GM12878 (cell line): ENCODE measurements at regions not wholly inside any gene's neighbourhood (a gene's known extent, or its start where the extent isn't known, plus 50 kb on each side); places are given as distances from the start of the nearest gene placed in this dataset.

Experiments
- BACH1 ChIP-seq: fragments of 450-650 bp; IDR thresholded peaks from 2 replicates; pipeline ENCODE4 v1.6.1; 2017; ENCODE audit warnings: mild to moderate bottlenecking, borderline replicate concordance
- CBX5 ChIP-seq: sonication (generic); IDR thresholded peaks from 2 replicates; pipeline ENCODE4 v1.6.1; 2016; ENCODE audit warnings: low read depth, moderate library complexity, mild to moderate bottlenecking, inconsistent platforms
- RCOR1 ChIP-seq: conservative IDR thresholded peaks from 2 replicates; pipeline ENCODE4 v1.6.1; 2012; ENCODE audit warnings: low read depth, low read length, improper control_type of control experiment
- SIN3A ChIP-seq: IDR thresholded peaks from 2 replicates; pipeline ENCODE4 v1.6.1; 2012; ENCODE audit warnings: low read depth, low read length, improper control_type of control experiment
- STAT1 ChIP-seq: fragments of 450-650 bp; conservative IDR thresholded peaks from 2 replicates; pipeline ENCODE4 v1.6.1; 2014; ENCODE audit warnings: antibody characterized with exemption, mild to moderate bottlenecking
- TF ChIP-seq, protein P1 (sequence below): fragments of 450-650 bp; IDR thresholded peaks from 2 replicates; pipeline ENCODE4 v1.6.1; 2016; ENCODE audit warnings: mild to moderate bottlenecking, moderate library complexity, borderline replicate concordance
- TF ChIP-seq, protein P2 (sequence below): IDR thresholded peaks from 2 replicates; pipeline ENCODE4 v1.6.1; 2012; ENCODE audit warnings: improper control_type of control experiment, low read depth, low read length; ENCODE audit not compliant: insufficient replicate concordance
- TF ChIP-seq, protein P3 (sequence below): IDR thresholded peaks from 2 replicates; pipeline ENCODE4 v1.6.1; 2012; ENCODE audit warnings: low read depth, low read length, improper control_type of control experiment
- TF ChIP-seq, protein P4 (sequence below): IDR thresholded peaks from 2 replicates; pipeline ENCODE4 v1.6.1; 2011; ENCODE audit warnings: borderline replicate concordance, low read depth, mild to moderate bottlenecking, moderate library complexity, mixed read lengths, low read length; ENCODE audit not compliant: insufficient read depth; ENCODE audit errors: extremely low read length
- TF ChIP-seq, protein P5 (sequence below): fragments of 450-650 bp; IDR thresholded peaks from 2 replicates; pipeline ENCODE4 v1.6.1; 2016; ENCODE audit warnings: mild to moderate bottlenecking

DNA sequence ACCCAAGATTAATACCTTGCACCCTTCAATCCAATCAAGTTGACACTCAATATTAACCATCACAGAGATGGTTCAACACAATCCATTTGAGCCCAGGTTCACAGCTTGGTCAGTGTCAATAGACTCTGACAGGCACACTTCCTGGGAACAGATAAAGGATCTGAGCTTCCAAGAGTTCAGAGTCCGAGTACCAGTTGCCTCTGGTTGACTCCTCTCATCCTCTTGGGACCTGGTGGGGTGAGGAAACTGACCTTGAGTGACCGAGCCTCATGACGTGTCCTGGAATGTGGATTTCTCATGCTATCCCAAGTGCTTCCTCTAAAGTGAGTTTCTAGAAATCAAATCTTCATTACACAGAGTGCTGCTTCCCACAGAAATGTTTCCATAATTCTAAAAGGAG lies 162.0 kb downstream of the CYP26A1 start (continued):
- TF ChIP-seq, protein P1, sequence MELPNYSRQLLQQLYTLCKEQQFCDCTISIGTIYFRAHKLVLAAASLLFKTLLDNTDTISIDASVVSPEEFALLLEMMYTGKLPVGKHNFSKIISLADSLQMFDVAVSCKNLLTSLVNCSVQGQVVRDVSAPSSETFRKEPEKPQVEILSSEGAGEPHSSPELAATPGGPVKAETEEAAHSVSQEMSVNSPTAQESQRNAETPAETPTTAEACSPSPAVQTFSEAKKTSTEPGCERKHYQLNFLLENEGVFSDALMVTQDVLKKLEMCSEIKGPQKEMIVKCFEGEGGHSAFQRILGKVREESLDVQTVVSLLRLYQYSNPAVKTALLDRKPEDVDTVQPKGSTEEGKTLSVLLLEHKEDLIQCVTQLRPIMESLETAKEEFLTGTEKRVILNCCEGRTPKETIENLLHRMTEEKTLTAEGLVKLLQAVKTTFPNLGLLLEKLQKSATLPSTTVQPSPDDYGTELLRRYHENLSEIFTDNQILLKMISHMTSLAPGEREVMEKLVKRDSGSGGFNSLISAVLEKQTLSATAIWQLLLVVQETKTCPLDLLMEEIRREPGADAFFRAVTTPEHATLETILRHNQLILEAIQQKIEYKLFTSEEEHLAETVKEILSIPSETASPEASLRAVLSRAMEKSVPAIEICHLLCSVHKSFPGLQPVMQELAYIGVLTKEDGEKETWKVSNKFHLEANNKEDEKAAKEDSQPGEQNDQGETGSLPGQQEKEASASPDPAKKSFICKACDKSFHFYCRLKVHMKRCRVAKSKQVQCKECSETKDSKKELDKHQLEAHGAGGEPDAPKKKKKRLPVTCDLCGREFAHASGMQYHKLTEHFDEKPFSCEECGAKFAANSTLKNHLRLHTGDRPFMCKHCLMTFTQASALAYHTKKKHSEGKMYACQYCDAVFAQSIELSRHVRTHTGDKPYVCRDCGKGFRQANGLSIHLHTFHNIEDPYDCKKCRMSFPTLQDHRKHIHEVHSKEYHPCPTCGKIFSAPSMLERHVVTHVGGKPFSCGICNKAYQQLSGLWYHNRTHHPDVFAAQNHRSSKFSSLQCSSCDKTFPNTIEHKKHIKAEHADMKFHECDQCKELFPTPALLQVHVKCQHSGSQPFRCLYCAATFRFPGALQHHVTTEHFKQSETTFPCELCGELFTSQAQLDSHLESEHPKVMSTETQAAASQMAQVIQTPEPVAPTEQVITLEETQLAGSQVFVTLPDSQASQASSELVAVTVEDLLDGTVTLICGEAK = no peak
- TF ChIP-seq, protein P2, sequence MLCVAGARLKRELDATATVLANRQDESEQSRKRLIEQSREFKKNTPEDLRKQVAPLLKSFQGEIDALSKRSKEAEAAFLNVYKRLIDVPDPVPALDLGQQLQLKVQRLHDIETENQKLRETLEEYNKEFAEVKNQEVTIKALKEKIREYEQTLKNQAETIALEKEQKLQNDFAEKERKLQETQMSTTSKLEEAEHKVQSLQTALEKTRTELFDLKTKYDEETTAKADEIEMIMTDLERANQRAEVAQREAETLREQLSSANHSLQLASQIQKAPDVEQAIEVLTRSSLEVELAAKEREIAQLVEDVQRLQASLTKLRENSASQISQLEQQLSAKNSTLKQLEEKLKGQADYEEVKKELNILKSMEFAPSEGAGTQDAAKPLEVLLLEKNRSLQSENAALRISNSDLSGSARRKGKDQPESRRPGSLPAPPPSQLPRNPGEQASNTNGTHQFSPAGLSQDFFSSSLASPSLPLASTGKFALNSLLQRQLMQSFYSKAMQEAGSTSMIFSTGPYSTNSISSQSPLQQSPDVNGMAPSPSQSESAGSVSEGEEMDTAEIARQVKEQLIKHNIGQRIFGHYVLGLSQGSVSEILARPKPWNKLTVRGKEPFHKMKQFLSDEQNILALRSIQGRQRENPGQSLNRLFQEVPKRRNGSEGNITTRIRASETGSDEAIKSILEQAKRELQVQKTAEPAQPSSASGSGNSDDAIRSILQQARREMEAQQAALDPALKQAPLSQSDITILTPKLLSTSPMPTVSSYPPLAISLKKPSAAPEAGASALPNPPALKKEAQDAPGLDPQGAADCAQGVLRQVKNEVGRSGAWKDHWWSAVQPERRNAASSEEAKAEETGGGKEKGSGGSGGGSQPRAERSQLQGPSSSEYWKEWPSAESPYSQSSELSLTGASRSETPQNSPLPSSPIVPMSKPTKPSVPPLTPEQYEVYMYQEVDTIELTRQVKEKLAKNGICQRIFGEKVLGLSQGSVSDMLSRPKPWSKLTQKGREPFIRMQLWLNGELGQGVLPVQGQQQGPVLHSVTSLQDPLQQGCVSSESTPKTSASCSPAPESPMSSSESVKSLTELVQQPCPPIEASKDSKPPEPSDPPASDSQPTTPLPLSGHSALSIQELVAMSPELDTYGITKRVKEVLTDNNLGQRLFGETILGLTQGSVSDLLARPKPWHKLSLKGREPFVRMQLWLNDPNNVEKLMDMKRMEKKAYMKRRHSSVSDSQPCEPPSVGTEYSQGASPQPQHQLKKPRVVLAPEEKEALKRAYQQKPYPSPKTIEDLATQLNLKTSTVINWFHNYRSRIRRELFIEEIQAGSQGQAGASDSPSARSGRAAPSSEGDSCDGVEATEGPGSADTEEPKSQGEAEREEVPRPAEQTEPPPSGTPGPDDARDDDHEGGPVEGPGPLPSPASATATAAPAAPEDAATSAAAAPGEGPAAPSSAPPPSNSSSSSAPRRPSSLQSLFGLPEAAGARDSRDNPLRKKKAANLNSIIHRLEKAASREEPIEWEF = no peak
- no peak for TF ChIP-seq SIN3A
- no peak for TF ChIP-seq STAT1
- TF ChIP-seq, protein P3, sequence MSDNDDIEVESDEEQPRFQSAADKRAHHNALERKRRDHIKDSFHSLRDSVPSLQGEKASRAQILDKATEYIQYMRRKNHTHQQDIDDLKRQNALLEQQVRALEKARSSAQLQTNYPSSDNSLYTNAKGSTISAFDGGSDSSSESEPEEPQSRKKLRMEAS = no peak
- TF ChIP-seq, protein P4, sequence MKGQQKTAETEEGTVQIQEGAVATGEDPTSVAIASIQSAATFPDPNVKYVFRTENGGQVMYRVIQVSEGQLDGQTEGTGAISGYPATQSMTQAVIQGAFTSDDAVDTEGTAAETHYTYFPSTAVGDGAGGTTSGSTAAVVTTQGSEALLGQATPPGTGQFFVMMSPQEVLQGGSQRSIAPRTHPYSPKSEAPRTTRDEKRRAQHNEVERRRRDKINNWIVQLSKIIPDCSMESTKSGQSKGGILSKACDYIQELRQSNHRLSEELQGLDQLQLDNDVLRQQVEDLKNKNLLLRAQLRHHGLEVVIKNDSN = no peak
- TF ChIP-seq, protein P5, sequence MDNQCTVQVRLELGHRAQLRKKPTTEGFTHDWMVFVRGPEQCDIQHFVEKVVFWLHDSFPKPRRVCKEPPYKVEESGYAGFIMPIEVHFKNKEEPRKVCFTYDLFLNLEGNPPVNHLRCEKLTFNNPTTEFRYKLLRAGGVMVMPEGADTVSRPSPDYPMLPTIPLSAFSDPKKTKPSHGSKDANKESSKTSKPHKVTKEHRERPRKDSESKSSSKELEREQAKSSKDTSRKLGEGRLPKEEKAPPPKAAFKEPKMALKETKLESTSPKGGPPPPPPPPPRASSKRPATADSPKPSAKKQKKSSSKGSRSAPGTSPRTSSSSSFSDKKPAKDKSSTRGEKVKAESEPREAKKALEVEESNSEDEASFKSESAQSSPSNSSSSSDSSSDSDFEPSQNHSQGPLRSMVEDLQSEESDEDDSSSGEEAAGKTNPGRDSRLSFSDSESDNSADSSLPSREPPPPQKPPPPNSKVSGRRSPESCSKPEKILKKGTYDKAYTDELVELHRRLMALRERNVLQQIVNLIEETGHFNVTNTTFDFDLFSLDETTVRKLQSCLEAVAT = no peak
- TF ChIP-seq RCOR1 = no peak
- TF ChIP-seq BACH1 = no peak
- TF ChIP-seq CBX5 = no peak
- TF ChIP-seq, all 136 proteins: peak for 0
